Activated CD8-positive, alpha-beta memory T cell treated with anti-CD3 and anti-CD28 coated beads for 48 hours (primary cell): ENCODE measurements at regions not wholly inside any gene's neighbourhood (a gene's known extent, or its start where the extent isn't known, plus 50 kb on each side); places are given as distances from the start of the nearest gene placed in this dataset.

Experiments
- DNase-seq, 3 experiments: peaks; one replicate each; pipeline ENCODE4 v3.0.0-alpha.2; 2020; ENCODE audit warnings: low read depth in 2 of 3, low spot score in 2 of 3

DNA sequence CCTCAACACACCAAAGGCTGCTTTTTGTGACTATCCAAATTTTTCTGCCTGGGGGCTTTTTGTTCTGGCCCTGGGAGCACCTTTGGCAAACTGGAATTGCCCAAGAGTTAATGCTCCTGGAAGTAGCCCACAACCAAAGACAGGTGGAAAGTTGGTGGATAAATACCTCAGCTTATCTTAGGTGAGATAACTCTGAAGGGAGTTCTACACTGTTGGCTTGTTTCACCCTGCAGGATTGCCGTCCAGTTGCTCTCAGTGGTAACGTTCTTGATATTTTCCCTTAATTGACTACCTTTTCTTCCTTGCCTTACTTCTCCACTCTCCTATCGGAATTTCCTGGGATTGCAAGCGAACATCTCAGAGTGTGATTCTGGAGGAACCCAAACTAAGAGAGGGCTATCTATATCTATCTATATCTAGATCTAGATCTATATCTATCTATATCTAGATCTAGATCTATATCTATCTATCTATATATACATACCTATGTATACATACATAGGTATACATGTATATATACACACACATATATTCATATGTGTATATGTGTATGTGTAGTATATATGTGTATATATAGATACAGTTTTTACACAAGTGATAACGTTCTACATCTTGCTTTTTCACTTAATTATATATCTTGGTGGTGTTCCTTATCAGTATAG, 82.6 kb upstream of the DHX15 start:
- DNase-seq, result no peak

GRCh38 chr4:24668956-24669355, 84.6 kb upstream of the DHX15 start:
- DNase-seq, result no peak

DNA sequence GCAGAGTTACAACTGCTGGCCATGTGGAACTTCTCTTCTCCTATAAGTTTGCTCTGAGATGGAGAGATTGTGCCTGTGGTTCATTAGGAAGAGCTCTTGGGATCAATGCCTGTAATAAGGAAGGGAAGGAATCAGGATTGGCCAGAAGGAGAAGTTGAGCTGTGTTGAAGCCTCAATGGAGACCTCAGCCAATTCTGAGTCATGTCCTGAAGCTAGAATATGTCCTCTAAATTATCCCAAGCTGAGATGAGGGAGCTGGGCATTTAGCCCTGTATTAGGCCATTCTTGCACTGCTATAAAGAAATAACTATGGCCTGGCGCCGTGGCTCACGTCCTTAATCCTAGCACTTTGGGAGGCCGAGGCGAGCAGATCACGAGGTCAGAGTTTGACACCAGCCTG, 85.4 kb upstream of the DHX15 start:
- no peak for DNase-seq

DNA sequence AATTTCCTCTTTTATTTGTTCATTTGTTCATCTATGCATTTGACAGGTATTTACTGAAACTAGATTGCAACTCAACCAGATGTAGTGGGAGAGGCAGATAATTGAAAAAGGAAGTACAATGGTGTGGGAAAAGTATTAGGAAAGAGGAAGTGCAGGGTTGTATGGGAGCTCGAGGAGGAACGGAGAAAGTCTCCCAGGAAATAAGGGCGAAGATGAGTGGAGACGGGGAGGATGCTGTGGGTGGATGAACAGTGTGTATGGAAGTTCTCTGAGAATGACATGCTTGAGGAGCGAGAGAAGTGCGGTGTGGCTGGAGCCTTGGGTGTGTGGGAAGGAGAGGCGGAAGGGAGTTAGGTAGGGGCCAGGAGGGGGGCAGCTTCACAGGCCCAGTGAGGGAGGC, 87.5 kb upstream of the DHX15 start:
- no peak for DNase-seq

DNA sequence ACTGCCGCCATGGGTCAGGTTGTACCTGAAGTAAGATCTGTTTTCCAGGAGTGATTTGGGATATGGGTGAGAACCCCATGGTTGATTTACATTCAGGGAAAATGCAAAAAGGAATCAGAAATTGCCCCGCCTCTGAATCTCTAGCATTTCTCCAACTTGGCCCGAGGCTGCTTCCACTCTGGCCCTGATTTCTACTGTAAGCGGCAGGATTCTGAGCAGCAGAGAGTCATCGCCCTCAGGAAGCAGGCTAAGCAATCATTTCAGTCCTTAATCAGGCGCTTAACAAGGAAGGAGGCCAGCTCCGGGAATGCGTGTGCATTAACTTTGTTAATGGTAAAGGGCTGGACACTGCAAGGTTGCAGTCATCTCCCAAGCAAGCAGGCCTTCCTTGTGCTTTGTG, 88.5 kb upstream of the DHX15 start:
- DNase-seq, result no peak

GRCh38 chr4:24674279-24674678, 89.9 kb upstream of the DHX15 start:
- no peak for DNase-seq

DNA sequence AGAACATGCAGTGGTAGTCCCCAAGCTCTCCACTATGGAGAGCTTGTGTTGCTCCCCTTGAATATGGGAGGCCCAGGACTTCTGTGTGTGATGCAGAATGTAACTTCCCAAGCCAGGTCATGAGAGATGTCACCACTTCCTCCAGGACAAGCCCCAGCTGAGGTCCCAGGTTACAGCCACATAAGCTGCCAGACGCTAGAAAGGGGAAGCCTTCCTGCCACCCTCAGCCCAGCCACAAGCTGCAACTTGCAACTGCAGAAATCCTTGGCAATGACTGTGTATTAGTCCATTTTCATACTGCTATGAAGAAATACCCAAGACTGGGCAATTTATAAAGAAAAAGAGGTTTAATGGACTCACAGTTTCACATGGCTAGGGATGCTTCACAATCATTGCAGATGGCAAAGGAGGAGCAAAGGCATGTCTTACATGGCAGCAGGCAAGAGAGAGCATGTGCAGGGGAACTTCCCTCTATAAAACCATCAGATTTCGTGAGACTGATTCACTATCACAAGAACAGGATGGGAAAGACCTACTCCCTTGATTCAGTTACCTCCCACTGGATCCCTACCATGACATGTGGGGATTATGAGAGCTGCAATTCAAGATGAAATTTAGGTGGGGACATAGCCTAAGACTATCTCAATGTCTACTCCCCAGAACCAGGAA, 91.5 kb upstream of the DHX15 start:
- DNase-seq, result no peak

DNA sequence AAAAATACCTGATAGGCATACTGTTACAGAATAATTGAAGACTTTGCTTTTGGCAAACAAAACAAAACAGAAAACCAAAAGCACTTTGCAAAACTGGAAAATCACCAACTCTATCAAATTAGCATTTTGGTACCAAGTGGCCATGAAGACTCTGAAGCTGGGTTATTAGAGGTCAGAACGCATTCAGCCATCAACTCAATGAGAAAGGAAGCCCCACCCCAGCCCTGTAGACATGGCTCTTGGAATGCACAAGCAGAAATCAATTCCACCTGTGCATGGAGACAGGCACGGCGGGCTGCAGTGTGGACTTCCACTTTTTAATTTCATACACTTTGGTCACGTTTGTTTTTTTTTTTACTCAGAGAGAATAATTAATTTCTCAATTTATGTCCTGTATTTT, 93.6 kb upstream of the DHX15 start:
- DNase-seq, result no peak

DNA sequence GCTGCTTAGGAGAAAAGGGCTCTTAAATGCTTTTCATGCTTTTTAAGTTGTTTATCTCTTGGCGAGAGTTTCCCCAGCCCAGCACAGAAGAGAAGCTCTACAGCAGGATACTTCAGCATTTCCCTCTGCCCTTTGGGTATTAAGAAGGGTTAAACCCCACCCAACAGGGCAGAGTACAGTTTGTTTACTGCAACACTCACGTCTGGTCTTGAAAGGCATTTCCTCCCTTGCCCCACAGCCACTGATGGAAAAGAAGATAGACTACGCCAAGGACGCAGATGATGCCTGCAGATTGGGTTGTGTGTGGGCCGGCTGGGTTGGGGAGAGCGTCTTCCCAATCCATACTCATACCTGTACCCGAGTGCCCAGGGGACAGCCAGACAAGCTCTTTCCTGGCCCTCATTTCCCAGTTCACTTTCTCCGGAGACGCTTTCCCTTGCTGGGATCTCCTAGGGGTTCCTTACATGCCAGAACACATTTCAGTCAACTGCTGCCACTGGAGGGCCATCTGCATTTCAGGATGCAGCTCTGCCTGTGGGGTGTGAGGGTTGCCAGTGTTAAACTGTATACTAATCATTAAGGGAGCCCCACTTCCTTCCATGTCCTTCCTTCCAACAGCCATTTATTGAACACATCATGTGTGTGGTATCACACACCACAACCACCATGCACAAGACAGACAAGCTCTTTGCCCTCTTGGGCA, 96.5 kb upstream of the DHX15 start:
- DNase-seq, result no peak

- DNase-seq, result no peak
These were observed 98.8 kb upstream of the DHX15 start for GRCh38 chr4:24683116-24683515.

DNA sequence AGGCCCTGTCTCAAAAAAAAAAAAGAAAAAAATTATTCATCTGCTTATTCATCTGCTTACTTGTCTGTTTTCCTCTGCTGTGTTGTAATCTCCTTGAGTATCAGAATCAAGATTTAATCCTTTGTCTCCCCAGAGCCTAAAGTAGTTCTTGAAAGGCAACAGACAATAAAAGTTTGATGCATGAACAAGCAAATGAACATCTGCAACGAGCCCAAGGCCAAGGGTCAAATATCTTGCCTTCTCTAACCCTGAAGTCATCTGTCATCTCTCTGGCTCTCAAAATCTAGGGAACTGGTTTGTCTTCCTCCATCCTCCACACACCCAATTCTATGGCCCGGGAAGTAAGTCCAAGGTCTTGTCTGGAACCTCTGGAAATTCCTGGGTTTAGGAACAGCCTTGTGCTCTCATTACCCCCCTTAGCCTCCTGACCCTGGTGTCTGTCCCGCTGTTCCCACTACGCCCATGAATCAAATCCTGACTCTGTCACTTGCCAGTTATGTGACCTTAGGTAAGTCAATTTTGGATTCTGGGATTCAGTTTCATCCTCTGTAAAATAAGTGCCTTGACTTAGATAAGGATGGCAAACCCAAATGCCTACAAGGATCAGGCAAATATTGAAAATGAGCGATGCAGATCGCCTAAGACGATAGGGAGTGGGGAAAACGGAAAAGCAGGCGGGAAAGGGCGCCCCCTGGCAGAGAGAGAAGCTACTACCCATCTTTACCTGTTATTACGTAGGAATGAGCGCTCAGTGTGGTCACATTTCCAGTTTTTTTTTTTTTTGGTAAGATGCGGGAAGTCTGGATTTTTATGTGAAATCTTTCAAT, 102.7 kb upstream of the DHX15 start:
- peak in 1 of 3 experiments; percentile 10 for DNase-seq

DNA sequence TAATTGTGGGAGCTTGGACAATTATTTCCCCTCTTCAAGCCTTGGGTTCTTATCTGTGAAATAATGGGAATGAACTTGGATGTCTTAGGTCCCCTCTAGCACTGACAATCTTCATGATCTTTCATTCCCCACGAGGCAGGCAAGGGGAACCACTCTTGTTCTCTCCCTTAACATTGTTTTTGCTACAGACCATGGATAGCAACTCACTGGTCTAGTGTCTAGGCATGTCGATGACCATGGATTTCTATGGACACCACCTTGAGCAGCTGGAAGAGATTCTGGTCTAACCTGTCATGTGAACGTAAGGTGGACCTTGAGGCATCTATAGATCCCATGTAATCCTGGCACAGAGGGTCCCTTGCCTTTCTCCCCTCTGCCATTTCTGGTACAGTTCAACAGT, 104.1 kb upstream of the DHX15 start:
- no peak for DNase-seq

- no peak for DNase-seq
These were observed 104.9 kb upstream of the DHX15 start for GRCh38 chr4:24689212-24689611.

- DNase-seq, result no peak
These were observed 104.9 kb upstream of the SOD3 start for GRCh38 chr4:24690436-24690835.

DNA sequence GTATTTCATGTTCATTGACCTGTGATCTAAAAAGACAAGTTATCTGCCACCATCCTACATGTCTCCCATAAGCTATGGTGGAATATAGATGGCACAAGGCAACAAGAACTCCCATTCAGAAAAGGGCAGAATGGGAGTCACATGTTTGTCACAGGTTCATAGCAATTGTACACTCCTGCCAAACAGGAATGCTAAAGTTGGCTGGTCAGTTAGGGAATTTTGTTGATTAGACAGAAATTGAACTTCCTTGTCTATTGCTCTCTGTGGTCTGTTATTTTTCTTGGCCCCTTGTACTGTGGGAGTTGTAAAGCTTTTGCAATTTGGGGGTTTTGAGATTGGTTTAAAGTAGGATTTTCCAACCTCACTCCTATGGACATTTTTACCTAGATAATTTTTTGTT, 101.7 kb upstream of the SOD3 start:
- no peak for DNase-seq

DNA sequence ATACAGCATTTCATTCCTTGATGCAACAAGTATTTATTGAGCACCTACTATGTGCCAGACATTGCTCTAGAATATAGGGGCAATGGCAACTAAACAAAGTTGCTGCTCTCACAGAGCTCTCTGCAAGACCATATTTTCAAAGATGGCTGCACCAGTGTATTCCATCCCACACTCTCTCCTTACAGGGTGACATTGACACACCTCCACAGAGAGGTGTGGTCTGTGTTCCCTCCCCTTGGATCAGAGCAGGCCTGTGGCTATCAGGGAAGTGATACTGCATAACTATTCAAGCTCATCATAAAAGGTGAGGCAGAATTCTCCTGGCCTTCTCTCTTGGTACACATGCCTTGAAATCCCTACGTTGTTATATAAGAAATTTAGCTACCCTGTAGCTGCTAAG, 95.3 kb upstream of the SOD3 start:
- no peak for DNase-seq

DNA sequence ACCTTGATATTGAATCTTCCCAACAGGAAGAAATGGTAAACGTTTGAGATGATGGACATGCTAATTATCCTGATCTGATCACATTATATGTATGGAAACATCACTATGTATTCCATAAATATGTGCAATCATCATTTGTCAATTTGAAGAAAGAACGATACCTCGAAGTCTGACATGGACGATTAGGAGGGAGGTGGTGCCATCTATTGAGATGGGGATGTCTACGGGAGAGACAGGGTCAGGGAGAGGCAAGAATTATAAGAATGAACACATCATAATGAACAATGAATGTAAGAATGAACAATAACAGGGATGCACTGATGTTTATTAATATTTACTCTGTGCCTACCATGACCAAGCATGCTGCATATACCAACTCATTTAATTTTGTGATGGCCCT, 93.7 kb upstream of the SOD3 start:
- no peak for DNase-seq

- DNase-seq, result no peak
These were observed 93.1 kb upstream of the SOD3 start for GRCh38 chr4:24702281-24702680.

DNA sequence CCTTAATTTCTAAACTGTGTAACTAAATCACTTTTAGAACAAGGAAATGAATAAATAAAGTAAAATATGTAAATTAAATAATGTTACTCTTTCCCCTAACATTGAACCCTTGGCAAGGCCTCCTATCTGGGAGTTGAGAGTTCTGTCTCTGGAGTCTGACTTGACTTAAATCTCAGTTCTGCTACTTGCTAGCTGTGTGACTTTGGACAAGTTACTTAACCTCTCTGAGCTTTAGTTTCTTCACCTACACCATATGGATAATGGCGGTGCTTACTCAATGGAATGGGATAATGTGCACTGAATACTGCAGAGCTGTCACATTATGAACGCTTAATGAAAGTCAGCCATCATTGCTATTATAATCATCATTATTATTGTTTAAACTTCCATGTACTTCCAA, 92.1 kb upstream of the SOD3 start:
- DNase-seq, result no peak

- DNase-seq, result no peak
These were observed 91.2 kb upstream of the SOD3 start for GRCh38 chr4:24704149-24704548.

DNA sequence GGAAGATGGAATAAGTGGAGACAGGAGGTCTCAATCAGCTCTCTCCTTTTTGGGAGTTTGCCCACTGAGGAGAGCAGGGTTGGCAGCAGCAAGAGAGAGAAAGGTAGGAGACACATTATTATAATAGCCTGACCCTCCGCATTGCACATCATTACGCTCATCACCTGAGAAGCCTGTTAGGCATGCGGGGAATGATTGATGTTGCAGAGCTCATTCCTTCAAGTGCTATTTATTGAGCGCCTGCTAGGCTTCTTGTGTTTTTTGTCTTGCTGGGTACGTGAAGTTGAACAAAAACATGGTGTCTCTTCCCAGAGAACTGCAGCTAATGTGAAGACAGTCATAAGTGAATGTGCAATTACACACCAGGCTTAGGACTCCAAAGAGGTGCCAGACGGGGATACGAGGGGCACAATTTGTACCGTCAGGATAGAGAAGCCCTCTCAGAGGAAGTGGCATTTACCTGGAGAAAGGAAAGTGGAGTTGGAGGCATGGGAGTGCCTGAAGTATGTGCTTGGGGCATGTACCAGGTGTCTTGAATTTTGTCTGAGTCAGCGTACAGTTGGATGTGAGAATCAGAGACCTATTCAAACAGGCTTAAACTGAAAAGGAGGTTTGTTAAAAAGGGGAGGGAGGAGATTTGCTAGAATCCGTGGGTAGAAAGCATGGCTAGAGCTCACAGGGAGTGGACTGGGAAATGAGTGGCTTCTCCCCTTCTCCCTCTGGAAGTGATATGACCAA, 90.2 kb upstream of the SOD3 start:
- DNase-seq, result no peak
